Stimulated activated CD4-positive, alpha-beta T cell treated with anti-CD3 and anti-CD28 coated beads, Interleukin-2, amount 100 ng/mL, for 24 hours (primary cell): ENCODE measurements at regions not wholly inside any gene's neighbourhood (a gene's known extent, or its start where the extent isn't known, plus 50 kb on each side); places are given as distances from the start of the nearest gene placed in this dataset.
"Not testable (repeated sequence)": the region's sequence is repeated elsewhere in the genome, so short reads cannot be mapped to it uniquely, and the experiment has no call there.

Experiments used
- DNase-seq, 2 donors: peaks; one replicate each; pipeline ENCODE4 v3.0.0-alpha.2; 2020

DNA sequence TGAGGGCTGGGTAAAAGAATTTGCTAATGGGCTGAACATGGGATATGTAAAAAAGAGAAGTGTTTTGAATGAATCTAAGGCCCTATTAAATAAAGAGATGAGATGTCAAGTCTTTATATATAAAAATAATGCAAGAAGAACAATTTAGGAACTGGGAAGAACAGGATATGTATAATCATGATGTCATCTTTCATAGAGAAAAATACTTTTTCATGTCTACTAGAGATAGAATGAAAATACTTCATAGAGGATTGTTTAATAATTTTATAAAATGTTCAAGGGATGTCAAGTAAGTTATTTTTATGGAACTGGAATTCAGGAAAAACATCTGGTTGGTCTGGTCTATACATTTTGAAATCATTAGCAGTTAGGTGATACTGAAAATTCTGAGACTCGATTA, 799.0 kb upstream of the CTNND2 start:
- no peak for DNase-seq

DNA sequence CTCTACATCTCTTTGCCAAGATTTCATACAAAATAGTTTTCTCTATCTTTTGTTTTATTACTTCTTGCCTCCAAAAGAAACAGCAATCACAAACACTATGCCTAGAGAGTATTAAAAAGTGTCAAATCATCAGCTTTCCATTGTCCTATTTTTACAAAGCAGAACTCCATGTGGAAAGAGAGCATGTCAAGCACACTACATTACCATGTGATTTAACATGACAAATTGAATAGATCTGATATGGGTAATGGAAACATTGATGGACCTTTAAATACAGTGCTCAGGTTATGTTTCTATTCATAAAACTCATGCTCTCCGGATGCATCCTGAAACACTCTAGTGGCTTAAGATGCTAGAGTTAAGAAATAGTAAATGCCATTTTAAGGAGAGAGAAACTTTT, 791.4 kb upstream of the CTNND2 start:
- no peak for DNase-seq

DNA sequence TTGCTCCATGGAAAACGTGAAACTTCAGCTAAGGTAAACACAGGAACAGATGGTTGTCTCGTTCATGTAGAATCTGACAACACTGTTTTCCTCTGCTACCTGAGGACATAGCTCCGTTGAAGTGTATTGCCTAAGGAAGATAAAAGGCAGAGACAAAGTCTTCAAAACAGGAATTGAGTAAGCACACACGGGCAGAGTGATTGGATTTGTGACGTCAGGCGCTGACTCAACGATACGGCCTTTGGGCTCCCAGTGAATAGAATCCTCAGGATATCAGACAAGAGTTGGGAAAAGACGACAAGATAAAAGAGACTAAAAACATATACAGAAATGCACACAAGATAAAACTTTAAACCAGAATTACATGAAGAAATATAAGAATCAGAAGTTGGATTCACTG, 787.1 kb upstream of the CTNND2 start:
- DNase-seq: no peak

DNA sequence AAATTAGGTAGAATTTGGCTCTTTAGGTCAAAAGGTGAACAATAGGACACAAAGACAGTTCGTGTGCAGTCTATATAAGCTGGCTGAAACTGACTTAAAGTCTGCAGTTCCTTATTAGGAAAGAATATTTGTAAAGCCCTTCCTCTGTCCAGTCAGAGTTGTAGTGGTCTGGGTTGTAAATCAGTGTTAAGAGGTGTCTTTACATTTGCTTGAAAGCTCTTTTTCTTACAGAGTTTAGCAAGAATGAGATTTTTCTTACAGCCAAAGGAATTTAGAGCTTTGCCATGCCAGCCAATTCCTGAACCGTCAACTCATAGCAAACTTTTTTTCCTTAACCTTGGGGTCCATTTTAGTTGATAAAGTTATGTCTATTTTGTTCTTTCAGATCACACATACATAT, 786.1 kb upstream of the CTNND2 start:
- no peak for DNase-seq

DNA sequence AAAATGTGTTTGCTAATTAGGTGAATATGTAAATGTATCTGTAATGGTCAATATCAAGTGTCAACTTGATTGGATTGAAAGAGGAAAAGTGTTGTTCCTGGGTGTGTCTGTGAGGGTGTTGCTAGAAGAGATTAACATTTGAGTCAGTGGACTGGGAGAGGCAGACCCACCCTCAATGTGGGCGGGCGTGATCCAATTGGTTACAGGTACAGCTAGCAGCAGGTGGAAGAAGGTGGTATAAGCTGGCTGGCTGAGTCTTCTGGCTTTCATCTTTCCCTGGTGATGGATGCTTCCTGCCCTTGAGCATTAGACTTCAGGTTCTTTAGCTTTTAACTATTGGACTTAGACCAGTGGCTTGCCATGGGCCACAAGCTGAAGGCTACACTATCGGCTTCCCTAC, 779.0 kb upstream of the CTNND2 start:
- no peak for DNase-seq

DNA sequence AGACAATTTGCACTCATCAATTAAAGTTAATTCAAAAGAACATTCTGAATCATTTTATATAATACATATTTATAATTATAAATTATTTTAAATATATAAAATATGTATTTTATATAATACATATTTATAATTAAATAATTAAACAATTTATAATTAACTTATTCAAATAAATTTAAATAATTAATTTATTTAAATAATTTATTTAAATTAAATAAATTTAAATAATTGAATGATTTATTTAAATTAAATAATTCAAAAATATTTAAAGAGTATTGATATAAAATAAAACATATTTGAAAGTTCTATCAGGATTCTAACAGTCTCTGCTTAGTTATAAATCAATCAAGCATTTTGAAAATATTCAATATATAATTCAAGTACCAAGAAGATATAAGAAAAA, 775.5 kb upstream of the CTNND2 start:
- no peak for DNase-seq

DNA sequence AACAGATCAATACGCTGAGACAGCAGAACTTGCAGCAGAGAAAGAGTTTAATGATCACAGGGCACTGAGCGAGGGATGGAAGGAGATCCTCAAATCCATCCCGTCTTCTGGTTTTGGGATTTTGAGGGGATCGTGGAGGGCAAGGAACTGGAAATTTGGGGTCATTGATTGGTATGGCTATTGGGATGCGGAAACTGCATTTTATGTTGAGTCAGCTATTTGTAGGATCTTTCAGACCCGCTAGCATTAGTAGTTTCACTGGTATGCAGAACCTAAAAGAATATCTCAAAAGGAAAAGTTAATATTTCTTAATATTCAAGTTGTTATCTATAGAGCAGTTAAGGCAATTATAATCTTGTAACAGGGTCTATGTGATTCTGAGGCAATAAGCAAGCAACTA, 771.7 kb upstream of the CTNND2 start:
- DNase-seq: no peak

DNA sequence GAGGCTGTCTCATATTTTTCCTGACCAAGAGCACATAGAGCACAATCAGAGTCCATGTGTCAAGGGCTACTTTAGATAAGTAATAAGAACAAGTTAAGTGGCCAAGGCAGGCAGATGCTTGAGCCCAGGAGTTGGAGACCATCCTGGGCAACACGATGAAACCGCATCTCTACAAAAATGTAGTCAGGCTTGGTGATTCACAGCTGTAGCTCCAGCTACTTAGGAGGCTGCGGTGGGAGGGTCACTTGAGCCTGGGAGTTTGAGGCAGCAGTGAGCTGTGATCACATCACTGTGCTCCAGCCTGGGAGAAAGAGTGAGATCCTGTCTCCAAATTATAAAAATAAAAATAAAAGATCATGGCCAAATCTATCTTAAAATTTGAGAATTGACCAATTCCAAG, 767.9 kb upstream of the CTNND2 start:
- DNase-seq: no peak

DNA sequence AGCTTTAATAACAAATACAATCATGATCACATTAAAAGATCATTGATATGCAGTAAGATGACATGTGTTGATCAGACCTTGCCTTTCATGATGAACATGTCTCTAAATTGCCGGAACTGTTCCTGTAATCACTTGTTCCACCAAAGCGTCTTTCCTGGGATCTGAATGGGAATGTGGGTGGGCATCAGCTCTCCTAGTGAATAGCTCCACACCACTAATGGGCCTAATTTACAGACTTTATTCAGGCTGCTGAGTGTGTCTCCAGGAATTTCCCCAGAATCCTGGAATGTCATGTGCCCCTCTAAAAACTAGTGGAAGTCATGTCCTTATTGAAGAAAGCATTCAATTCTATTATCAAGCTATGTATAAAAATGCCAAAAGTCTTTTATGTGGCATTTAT, 765.1 kb upstream of the CTNND2 start:
- DNase-seq: no peak

DNA sequence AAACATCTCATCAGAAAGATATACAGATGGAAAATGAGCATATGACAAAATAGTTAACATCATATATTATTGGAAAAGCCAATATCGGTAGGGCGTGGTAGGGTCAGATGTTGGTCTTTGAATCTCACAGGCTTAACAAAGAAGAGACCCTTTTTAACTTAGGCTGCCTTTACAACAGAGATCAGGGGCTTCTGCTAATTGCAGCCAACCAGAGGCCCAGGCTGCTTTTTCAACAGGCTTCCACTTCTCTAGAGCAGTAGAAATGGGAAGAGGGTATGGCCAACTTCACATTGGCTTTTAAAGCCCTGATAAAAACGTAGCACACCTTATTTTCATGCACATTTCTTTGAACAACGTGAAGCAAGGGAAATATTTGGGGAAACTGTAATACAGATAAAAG, 764.3 kb upstream of the CTNND2 start:
- no peak for DNase-seq

DNA sequence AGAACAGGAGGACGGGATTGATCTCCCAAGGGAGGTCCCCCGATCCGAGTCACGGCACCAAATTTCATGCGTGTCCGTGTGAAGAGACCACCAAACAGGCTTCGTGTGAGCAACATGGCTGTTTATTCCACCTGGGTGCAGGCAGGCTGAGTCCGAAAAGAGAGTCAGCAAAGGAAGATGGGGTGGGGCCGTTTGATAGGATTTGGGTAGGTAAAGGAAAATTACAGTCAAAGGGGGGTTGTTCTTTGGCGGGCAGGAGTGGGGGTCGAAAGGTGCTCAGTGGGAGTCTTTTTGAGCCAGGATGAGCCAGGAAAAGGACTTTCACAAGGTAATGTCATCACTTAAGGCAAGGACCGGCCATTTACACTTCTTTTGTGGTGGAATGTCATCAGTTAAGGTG, 763.6 kb upstream of the CTNND2 start:
- not testable (repeated sequence) for DNase-seq

DNA sequence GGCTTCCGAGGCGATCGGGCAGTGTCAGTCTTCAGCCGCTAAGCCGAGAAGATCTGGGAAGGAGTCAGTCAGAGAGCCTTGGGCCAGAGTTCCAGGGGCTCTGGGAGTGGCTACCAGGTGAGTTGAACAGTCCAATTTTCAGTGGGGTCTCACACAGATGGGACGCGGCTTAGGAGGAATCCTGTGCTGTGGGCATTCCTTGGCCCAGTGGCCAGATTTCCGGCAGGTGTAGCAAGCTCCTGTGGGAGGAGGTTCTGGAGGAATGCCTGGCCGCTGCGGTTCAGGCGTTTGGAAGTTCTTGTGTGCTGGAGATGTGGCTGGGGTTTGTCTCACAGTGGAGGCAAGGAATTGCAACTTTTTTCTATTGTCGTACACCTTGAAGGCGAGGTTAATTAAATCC, 761.5 kb upstream of the CTNND2 start:
- DNase-seq: not testable (repeated sequence)

DNA sequence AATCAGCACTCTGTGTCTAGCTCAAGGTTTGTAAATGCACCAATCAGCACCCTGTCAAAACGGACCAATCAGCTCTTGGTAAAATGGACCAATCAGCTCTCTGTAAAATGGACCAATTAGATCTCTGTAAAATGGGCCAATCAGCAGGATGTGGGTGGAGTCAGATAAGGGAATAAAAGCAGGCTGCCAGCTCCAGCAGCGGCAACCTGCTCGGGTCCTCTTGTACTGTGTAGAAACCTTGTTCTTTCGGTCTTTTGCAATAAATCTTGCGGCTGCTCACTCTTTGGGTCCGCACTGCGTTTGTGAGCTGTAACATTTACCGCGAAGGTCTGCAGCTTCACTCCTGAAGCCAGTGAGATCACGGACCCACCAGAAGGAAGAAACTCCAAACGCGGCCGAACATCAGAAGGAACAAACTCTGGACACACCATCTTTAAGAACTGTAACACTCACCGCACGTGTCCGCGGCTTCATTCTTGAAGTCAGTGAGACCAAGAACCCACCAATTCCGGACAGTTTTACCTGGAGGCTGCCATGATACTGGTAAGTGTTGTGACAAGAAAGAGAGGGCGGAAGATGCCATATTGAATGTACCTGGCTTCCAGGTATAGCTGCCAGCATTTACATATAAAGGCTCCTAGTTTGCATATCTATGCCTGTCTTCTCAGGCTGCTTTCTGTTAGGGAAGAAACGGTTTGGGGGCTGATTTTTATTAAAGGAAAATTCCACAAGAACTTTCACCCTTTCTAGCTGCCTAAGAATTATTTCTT, 758.5 kb upstream of the CTNND2 start:
- no peak for DNase-seq

DNA sequence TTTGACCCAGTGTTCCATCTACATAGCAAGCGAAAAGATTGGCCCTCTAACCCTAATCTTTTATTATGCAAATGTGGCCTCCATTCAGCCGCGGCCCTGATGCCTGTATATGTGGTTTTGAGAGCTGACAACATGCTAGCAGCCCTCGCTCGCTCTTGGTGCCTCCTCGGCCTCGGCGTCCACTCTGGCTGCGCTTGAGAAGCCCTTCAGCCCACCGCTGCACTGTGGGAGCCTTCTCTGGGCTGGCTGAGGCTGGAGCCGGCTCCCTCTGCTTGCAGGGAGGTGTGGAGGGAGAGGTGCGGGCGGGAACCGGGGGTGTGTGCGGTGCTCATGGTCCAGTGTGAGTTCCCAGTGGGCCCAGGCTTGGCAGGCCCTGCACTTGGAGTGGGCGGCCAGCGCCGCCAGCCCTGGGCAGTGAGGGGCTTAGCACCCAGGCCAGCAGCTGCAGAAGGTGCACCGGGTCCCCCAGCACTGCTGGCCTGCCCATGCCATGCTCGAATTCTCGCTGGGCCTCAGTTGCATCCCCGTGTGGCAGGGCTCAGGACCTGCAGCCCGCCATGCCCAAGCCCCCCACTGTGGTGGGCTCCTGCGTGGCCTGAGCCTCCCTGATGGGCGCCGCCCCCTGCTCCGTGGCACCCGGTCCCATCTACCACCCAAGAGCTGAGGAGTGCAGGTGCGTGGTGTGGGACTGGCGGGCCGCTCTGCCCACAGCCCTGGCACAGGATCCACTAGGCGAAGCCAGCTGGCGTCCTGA, 757.5 kb upstream of the CTNND2 start:
- DNase-seq: no peak

DNA sequence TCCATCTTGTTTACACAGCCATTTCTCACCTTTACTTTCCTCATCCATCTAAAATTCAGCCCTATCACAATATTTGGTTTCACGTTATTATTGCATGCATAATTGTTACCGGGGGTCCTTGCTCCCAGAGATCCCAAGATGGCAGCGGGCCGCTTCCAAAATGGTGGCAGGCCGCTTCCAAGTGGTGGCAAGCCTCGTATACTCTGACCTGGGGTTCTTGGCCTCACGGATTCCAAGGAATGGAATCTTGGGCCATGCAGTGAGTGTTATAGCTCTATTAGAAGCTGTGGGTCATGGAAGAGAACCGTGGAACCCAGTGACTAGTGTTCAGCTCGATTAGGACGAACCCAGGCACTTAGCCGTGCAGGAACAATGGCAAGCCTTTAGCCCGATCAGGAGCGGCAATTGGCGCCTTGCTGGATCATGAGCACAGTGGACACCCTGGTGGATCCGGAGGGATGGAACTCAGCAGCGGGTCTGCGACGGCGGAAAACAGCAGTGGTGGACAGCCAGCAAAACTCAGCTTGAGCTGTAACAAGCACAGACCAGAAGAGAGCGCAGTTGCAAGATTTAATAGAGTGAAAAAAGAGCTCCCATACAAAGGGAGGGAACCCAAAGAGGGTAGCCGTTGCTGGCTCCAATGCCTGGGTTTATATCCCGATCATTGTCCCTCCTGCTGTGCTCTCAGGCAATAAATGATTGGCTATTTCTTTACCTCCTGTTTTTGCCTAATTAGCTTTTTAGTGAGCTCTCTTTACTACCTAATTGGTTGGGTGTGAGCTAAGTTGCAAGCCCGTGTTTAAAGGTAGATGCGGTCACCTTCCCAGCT, 756.2 kb upstream of the CTNND2 start:
- not testable (repeated sequence) for DNase-seq

DNA sequence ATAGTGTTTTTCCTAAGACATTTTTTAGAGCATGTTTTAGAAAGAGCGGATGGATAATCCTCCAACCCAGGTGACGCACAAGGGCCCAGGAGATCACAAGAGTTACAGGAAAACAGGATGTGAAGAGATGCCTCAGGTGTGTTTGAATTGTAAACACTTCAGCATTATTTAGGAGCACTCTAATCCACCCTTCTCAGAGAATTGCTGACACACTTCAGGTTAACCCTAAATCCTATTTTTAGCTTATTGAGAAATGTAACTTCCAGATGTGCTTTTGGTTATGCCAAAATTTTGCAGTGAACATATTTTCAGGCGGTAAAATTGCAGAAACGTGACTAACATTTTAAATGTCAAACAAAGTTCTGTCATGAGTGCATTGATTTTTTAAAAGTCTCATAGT, 755.4 kb upstream of the CTNND2 start:
- DNase-seq: no peak

DNA sequence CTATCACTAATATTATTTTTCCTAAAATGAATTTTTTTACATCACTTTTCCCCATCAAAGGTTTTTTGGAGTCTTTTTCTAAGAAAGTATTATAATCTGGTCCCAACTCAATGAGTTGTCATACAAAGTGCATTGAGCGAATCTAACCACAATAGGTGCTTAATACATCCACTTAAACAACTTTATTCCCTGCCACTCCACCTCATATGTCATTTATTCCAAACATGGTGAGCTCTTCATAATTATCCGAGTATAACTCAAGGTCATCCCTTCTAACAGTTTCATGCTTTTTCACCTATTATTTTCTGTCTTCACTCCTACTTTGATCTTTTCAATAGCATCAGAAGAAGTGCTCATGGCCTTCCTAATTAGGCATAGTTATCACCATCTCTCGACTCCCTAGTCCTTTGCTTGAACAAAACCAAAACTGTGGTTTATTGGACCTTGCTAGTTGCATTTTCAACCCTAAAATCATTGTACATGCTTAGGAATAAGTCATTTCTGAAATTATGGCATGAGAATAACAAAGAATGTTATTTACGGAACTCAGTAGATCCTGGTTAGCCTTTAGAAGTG, 754.7 kb upstream of the CTNND2 start:
- no peak for DNase-seq

DNA sequence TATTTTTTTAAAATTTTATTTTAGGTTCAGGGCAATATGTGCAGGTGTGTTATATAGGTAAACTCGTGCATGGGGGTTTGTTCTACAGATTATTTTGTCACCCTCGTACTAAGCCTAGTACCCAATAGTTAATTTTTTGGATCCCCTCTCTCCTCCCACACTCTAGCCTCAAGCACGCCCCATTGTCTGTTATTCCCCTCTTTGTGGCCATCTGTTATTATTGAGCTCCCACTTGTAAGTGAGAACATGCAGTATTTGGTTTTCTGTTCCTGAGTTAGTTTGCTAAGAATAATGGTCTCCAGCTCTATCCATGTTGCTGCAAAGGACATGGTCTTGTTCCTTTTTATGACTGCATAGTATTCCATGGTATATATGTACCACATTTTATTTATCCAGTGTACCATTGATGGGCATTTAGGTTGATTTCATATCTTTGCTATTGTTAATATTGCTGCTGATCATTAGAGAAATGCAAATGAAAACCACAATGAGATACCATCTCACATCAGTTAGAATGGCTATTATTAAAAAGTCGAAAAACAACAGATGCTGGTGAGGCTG, 753.7 kb upstream of the CTNND2 start:
- not testable (repeated sequence) for DNase-seq

DNA sequence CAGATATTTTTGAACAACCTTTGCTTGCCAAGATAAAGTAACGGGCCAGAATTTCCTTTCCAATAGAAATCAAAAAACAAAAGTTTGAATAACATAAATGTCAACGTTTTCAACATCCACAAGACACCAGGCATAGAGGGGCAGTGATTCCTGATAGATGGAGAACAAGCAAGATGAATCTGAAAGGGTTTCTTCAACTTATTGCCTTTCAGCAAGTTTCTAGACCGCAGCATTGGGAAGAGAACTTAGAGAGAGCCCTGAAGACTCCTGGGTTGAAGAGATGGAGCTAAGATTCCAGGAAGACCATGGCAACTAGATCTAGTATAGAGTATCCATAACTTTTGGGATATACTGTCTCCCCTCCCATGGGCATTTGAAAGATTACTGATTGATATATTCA, 751.4 kb upstream of the CTNND2 start:
- no peak for DNase-seq

DNA sequence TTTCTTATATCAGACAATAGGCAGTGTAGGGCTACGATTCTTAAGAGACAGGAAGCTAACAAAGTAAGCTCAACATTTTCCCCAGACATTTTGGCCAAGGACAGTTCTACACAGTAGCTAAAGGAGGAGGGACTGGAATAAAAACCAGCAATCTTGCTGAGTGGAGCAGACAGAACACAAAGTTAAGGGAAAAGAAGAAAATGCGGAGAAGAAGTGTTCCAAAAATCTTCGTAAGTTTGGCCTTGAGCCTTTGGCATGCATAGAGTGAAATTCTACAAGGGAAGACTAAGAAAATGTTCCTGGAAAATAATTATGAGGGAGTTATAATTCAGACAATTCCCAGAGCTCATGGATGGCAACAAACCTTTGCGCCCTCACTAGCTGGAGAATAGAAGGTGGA, 748.0 kb upstream of the CTNND2 start:
- DNase-seq: no peak

DNA sequence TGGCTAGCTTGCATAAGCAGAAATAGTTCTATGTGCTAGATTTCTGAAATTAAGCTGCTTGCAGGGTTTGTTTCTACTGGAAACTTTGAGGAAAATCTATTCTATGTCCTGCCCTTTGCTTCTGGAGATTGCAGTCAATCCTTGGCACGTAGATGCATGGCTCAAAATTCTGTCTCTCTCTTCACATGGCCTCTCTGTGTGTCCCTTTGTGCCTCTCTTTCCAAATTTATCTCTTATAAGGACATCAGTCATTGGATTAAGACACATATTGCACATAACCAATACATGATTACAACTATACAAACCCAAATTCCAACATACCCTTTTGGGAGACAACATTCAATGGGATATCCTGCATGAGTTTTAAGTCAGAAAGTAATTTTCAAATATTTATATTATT, 744.3 kb upstream of the CTNND2 start:
- no peak for DNase-seq

DNA sequence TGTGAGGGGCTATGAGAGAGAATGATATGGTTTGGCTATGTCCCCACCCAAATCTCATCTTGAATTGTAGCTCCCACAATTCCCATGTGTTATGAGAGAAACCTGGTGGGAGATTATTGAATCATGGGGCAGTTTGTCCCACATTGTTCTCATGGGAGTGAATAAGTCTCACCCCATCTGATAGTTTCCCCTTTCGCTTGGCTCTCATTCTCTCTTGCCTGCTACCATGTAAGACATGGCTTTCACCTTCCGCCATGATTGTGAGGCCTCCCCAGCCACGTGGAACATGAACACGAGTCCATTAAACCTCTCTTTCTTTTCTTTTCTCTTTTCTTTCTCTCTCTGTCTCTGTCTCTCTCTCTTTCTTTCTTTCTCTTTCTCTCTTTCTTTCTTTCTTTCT, 743.4 kb upstream of the CTNND2 start:
- no peak for DNase-seq

DNA sequence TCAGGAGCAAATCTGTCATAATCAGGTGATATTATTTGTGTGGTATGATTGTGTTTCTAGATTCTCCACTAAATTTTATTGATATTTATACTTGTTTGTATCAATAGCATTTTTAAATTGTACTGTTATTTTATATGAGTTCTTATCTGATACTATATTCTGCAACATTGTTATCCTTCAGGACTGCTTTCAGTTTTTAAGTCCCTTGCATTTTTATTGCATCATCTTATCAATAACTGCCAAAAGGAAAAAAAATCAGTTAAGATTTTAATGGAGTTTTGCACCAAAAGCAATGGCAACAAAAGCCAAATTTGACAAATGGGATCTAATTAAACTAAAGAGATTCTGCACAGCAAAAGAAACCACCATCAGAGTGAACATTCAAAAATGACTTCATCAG, 741.3 kb upstream of the CTNND2 start:
- DNase-seq: no peak
